ENCODE measurements at regions not wholly inside any gene's neighbourhood (a gene's known extent, or its start where the extent isn't known, plus 50 kb on each side); places are given as distances from the start of the nearest gene placed in this dataset.

DNA sequence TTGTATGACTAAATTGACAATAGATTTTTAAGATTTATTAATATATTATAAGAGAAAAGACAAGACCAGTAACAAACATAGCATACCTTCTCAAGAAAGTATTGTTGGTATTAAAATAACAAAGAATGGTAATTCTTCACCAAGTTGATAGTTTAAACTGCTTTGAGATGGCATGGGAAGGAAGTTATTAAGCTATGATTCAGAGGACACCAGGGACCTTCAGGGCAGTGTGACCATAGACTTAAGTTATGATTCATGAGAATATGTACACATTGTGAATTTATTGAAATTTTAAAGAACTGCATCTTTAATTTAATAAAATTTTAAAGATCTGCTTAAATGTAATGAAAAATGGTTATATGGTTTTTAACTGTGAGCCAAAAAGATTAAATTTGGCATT, 205.7 kb downstream of the DSEL start:
- Histone ChIP-seq H3K4me1 (ENCODE audit: control insufficient read depth in 1 of 2, insufficient read depth in 1 of 2, low read depth in 1 of 2, low read length in 1 of 2) (no peaks in the 10 kb centered on the region), H3K36me3 (no peaks in the 10 kb centered on the region), H3K27ac (no peak overlapping the region), H3K4me3 (ENCODE audit: low read depth in 1 of 2, low read length in 1 of 2) (no peak overlapping the region), H3K27me3 (no peaks in the 10 kb centered on the region), H3K9me3 (no peaks in the 10 kb centered on the region)
- TF ChIP-seq, protein P1, sequence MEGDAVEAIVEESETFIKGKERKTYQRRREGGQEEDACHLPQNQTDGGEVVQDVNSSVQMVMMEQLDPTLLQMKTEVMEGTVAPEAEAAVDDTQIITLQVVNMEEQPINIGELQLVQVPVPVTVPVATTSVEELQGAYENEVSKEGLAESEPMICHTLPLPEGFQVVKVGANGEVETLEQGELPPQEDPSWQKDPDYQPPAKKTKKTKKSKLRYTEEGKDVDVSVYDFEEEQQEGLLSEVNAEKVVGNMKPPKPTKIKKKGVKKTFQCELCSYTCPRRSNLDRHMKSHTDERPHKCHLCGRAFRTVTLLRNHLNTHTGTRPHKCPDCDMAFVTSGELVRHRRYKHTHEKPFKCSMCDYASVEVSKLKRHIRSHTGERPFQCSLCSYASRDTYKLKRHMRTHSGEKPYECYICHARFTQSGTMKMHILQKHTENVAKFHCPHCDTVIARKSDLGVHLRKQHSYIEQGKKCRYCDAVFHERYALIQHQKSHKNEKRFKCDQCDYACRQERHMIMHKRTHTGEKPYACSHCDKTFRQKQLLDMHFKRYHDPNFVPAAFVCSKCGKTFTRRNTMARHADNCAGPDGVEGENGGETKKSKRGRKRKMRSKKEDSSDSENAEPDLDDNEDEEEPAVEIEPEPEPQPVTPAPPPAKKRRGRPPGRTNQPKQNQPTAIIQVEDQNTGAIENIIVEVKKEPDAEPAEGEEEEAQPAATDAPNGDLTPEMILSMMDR (IDR thresholded peaks at IDR 0.05) = no peak

DNA sequence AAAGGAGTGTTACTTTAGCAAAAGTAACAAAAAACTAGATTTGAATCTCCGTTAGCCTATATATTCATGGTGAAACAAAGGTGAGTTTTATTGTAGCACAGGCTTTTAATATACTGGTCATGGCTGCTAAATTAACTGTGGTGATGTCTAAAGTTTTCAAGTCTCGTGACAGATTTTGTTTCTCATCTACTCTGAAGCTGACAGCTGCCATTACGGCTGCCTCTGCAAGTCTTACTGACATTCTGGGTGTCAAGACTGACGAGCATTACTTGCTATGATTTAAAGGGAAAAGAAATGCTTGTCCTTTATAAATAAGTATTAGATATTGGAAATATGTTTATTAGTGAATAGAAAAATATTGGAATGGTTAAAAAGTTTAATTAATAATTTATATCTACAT, 207.7 kb downstream of the DSEL start:
- no peaks in the 10 kb centered on the region for H3K9me3 ChIP-seq
- no peak overlapping the region for H3K27ac ChIP-seq
- H3K4me3 ChIP-seq (ENCODE audit: low read depth in 1 of 2, low read length in 1 of 2) = no peak overlapping the region
- no peaks in the 10 kb centered on the region for H3K27me3 ChIP-seq
- H3K36me3 ChIP-seq = no peaks in the 10 kb centered on the region
- TF ChIP-seq, protein P1 (IDR thresholded peaks at IDR 0.05) = no peak
- no peaks in the 10 kb centered on the region for H3K4me1 ChIP-seq (ENCODE audit: control insufficient read depth in 1 of 2, insufficient read depth in 1 of 2, low read depth in 1 of 2, low read length in 1 of 2)

DNA sequence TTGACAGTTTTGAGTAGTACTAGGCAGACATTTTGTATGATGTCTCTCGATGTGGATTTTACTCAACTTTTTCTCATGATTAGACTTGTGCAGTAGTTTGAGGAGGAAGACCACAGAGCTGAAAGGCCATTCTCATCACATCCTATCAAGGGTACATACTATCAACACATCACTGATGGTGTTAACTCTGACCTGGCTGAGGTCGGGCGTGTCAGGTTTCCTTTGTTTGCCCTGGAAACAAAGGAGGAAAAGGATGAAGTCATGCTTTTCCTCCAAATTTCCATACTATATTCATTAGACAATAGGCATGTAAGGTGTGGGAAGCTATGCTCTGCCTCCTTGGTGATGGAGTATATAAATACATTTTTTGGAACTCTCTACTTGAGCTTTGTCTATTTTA, 211.1 kb downstream of the DSEL start:
- Histone ChIP-seq H3K27me3 (no peaks in the 10 kb centered on the region), H3K36me3 (no peaks in the 10 kb centered on the region), H3K4me1 (ENCODE audit: control insufficient read depth in 1 of 2, insufficient read depth in 1 of 2, low read depth in 1 of 2, low read length in 1 of 2) (no peaks in the 10 kb centered on the region), H3K4me3 (ENCODE audit: low read depth in 1 of 2, low read length in 1 of 2) (no peak overlapping the region), H3K27ac (no peak overlapping the region), H3K9me3 (no peaks in the 10 kb centered on the region)
- TF ChIP-seq, protein P1 (IDR thresholded peaks at IDR 0.05) = no peak

DNA sequence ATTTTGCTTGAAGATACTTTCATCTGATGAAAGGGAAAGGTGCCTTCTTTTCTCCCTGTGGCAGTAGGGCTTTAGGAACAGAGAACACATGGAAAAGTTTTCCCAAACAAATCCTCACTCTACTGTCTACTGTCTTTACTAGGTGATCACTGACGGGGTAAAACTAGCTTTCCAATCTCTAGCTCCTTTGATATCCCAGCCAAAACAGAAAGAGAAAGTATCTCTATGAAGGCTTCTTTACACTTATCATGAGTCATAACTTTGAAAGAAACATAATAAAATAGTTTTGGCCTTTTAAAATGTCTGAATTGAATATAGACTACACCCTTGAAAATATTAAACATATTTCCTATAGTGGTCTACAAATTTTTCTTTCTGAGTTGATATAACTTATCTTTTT, 214.5 kb downstream of the DSEL start:
- Histone ChIP-seq H3K4me3 (ENCODE audit: low read depth in 1 of 2, low read length in 1 of 2) (no peak overlapping the region), H3K27ac (no peak overlapping the region), H3K9me3 (no peaks in the 10 kb centered on the region)

DNA sequence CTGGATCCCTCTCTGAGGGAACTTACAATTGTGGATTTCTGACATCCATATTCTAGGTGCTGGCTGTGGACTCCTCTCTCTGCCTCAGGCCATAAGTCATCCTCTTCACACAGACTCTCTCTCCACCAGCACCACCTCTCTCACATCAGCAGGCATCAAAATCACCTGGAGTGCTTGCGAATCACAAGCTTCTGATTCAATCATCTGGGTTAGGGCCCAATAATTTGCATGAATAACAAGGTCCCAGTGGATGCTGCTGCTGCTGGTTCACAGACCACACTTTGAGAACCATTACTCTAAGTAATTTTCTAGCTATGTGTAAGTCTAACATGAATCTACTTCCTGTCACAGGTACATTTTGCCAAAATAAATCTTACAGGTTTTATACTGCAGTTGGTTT, 214.9 kb downstream of the DSEL start:
- no peaks in the 10 kb centered on the region for H3K4me1 ChIP-seq (ENCODE audit: control insufficient read depth in 1 of 2, insufficient read depth in 1 of 2, low read depth in 1 of 2, low read length in 1 of 2)
- no peak overlapping the region for H3K27ac ChIP-seq
- H3K9me3 ChIP-seq = no peaks in the 10 kb centered on the region
- H3K4me3 ChIP-seq (ENCODE audit: low read depth in 1 of 2, low read length in 1 of 2) = no peak overlapping the region
- H3K36me3 ChIP-seq = no peaks in the 10 kb centered on the region
- no peaks in the 10 kb centered on the region for H3K27me3 ChIP-seq
- TF ChIP-seq, protein P1 (IDR thresholded peaks at IDR 0.05) = no peak

More for the DNA sequence above, 214.5 kb downstream of the DSEL start:
- H3K4me1 ChIP-seq (ENCODE audit: control insufficient read depth in 1 of 2, insufficient read depth in 1 of 2, low read depth in 1 of 2, low read length in 1 of 2) = no peaks in the 10 kb centered on the region
- H3K27me3 ChIP-seq = no peaks in the 10 kb centered on the region
- no peaks in the 10 kb centered on the region for H3K36me3 ChIP-seq
- TF ChIP-seq, protein P1 (IDR thresholded peaks at IDR 0.05) = no peak

DNA sequence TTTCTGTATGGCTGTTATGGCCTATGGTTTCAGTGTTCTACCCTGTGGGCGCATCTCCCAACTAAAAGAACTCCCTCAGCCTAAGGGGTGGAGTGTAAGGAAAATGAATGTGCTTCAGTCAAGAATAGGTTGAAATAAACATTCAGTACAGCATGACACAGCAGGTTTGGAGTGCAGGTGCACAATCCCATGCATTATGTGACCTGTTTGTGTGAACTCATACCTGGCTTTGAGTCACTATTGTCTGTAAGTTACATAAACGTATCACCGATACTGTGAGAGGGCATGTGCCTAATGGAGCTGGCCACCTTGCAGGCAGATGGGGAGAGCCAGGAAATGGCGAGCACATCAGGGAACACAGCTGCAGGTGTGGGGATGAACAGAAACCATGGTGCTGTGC, 216.0 kb downstream of the DSEL start:
- no peaks in the 10 kb centered on the region for H3K36me3 ChIP-seq
- H3K27ac ChIP-seq = no peak overlapping the region
- TF ChIP-seq, protein P1 (IDR thresholded peaks at IDR 0.05) = no peak
- H3K27me3 ChIP-seq = no peaks in the 10 kb centered on the region
- H3K4me1 ChIP-seq (ENCODE audit: control insufficient read depth in 1 of 2, insufficient read depth in 1 of 2, low read depth in 1 of 2, low read length in 1 of 2) = no peaks in the 10 kb centered on the region
- H3K4me3 ChIP-seq (ENCODE audit: low read depth in 1 of 2, low read length in 1 of 2) = no peak overlapping the region
- no peaks in the 10 kb centered on the region for H3K9me3 ChIP-seq

Data from neutrophil (primary cell).